ENCODE measurements at regions not wholly inside any gene's neighbourhood (a gene's known extent, or its start where the extent isn't known, plus 50 kb on each side); places are given as distances from the start of the nearest gene placed in this dataset.

DNA sequence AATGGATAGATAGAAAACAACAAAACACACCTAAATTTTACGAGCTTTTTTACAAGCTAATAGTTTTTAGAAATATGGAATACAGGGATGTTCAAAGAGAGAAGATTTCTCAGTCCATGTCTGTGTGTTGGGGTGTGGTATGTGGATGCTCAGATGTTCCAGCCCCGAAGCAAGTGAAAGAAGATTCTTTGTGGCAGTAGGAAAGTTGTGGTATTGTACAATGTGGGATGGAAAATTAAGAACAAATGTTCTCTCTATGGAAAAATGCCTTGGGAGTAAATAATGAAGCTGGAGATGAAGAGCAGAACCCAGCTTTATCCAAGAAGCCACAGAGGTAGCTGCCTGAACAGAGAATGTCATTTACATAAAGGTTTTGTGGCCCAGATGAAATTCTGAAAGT lies 150.3 kb upstream of the PRKD1 start:
- no peak for DNase-seq

DNA sequence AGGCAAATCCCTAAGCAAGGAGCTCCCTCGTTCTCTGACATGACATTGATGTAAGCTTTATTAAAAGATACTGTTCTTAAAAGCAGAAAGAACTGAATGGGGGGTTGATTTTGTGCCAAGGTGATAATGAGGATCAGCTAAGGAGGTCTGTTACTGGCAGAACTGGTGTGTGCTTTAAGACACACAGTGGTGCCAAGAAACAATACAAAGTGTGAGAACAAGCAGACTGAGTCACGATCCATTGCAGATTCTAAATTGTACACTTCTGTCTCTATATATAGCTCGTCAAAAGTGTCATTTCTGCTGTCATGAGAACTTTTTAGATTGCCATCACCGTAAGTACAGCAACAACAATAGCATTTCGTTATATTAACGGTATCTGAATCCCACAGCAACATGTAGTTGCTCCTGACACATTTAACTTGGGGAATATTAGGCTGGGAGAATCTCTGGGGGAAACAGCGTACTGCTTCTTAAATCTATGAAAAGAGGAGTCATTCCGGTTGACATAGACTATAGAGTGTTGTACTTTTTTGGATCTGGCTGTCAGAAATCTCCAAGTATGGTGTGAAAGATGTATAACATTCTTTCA lies 151.3 kb upstream of the PRKD1 start:
- DNase-seq: no peak

DNA sequence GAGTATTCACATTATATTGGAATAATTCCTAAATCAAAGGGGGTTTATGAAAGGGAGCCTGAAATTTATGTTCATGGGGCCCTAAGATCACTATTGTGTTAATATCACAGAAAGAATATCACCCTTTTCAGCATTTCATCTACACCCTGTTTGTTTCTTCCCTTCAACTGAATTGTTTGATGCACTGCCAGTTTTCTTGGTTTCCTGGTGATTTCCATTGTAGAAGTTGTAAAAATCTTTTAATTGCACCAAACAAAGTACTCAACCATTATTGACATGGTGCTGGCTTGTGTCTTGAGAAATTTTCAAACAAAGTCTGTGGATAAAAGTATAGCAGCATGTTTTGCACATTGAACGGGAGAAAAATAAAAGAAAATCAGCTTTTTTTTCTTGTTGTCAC lies 154.8 kb upstream of the PRKD1 start:
- no peak for DNase-seq

DNA sequence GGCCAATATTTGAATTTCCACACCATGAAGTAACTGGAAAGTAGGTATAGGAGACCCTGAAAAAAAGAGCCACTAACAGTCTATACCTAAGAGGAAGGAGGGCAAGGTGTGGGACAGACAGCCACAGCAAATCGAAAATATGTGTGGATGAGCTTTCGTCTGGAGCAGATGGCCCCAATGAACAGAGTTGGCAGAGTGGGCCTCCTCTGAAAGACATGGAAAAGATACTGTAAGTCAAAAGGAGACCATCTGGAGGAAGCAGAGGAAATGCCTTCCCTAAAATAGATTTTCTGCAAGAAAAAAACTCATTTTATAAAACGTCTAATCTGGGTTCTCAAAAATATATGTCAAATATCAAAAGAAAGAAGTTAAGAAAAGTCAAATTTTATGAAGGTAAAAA lies 157.2 kb upstream of the PRKD1 start:
- no peak for DNase-seq

DNA sequence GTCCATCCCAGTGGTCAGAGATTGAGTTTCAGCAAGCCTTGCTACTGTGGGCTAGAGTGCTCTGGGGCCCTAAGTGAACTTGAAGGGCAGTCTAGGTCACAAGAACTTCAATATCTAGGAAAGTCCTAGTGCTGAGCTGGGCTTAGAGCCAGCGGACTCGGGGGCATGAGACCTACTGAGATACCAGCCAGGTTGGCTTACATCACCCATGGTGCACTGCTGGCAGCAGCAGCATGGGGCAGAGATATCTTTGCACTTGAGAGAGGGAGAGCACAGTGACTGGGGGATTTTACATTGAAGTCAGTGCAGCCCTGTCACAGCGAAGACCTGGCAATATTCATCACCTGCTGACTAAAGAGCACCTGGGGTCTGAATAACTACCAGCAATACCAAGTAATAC lies 158.3 kb upstream of the PRKD1 start:
- DNase-seq: no peak

DNA sequence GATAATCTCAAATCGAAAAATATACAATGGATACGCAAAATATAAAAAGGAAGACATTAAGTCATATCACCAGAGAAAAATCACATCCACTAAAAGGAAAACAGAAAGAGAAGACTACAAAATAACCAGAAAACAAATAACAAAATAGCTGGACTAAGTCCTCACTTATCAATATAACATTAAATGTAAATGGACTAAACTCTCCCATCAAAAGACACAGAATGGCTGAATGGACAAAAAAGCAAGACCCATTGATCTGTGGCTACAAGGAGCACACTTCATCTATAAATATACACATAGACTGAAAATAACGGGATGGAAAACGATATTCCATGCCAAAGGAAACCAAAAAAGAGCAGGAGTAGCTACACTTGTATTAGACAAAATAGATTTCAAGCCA lies 161.0 kb upstream of the PRKD1 start:
- no peak for DNase-seq

DNA sequence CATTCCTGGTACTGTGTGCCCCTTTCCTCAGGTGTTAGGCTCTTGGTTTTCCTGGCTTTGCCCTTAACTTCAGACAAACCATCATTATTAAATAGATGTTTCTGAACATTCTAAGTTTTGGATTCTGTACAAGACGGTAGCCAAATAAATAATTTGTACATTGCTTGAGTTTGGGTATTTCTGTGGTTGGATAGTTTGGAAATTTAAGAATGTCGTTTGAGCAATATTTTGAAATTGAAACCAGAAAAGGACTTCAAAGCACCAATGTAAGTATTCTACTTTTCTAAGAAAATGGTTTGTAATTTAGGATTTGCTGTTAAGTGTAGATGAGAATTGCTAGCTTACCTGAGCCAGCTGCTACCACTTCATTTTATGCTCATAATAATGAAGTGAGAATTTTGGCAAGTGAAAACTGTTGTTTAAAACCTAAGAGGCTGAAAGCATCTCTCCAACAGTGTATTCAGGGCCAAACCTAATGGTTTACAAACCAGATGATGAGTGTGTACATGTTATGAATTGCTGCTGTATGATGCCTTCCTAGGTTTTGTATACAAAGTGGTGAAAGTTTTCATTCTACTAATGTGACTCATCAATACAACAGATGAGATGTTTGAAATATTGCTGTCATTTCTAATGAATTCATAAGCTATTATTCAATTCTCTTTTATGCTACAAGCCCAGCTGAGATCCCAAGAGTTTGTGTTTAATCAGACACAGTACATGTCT lies 181.5 kb upstream of the PRKD1 start:
- DNase-seq: no peak

DNA sequence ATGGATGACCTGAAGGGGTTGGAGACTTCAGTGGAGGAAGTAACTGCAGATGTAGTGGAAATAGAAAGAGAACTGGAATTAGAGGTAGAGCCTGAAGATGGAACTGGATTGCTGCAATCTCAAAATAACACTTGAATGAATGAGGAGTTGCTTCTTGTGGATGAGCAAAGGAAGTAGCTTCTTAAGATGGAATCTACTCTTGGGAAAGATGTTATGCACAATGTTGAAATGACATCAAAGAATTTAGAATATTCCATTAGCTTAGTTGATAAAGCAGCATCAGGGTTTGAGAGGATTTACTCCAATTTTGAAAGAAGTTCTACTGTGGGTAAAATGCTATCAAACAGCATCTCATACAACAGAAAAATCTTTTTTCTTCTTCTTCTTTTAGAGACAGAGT lies 186.4 kb upstream of the PRKD1 start:
- no peak for DNase-seq

DNA sequence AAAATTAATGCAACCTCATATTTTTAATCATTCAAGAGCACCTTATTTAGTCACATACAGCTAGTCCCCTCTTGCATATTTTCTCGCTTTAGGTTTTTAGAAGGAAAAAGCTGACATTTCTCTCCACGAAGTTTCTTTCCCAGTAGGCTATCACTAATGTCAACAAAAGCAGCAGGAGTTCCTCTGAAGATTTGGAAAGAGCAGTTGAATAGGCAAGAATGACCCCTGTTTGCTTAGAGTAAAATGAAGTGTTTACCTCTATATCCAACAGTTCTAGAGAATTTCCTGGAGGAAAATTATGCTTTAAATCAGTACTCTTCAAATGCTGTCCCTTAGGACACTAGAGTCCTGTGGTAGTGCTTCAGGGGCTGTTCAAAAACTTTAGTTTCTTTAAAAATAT lies 188.1 kb upstream of the PRKD1 start:
- no peak for DNase-seq

DNA sequence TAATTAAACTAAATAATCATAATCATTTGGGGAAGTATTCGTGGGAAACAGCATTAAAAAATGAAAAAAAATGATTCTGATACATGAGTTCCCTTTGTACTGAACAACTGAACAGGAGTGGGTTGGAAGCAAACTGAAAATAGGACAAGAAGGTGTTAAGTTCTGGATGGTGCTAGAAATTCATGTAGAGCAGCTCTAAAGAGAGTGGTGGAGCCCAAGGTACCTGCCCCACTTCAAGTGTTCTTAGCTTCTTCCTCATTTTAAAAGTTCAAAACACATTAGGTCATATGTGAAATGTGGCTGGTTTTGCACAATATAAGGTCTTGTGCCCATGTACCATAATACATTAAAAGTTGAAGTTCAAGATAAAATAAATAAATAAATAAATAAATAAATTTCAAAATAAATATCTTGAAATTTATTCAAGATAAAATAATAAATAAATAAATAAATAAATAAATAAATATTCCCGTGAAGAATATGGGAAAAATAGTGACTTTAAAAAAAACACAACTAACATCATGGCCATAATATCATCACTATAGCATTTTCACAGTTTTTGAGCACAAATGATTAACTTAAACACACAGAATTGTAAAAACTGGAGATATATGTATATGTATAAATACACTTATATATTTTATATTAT lies 191.5 kb upstream of the PRKD1 start:
- DNase-seq: no peak

DNA sequence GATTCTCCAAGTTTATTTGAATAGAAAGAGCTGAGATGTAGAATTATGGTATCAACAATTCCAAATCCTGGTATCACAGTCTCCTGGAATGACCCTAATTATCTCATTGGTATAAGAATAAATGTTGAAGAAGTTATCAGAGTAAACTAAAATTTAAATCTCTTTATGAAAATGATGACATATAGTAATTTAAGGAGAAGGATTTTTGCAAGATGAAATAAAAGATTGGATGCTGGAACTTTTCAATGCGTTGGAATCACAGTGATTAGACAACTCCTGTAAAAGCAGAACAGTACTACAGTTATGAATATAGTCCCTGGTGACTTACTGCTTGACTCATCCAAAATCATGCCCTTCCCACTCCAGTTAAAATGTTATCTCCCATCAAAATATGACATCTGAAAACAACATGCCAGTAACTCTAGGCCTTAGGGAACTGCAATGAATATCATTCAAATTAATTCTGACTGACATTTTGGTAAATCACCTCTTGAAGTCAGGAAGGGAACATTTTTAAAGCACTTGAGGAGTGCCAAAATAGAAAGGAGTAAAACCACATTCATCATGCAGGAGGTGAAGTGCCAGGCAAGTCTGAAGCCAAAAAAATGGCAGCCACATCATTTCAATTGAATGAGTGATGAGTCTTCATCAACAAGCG lies 197.8 kb upstream of the PRKD1 start:
- DNase-seq: no peak

DNA sequence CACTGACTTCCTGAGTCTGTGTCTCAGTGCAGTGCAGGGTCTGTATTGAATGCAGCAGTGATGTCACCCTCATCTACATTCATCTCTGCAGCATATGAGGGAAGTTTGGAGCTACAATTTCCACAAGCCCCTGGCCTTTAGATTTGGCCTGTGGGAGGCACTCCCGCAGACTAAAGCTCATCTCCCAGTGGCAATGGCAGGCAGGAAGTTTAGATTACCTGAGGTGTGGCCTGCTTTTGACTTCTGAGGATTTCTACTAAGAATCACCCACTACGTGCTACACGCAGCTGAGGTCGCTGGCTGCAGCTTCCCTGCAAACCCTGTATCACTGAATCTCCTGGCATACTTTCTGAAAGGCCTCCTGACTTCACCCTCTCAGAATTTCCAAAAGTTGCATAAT lies 202.2 kb upstream of the PRKD1 start:
- no peak for DNase-seq

DNA sequence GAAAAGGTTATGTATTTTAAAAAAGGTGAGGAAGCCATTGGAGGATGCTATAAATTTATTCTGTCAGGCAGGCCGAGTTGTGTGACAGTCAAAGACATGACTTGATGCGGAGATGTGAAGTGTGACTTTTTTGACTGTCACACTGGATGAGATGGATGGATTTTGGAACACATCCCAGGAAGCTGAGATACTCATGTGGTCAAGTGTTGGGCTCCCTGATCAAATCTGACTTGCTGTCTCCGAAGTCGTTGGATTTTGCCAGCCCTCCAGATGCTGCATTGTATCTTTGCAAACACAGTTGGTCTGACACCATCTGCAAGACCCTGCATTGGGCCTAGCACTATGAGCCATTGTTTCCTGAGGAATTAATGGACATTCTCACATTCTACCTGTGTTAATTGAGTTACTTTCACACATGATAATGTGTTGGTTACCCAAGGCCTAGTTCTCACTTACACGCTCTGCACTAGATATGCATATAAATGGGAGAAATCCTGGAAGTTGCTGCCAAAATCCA lies 204.0 kb upstream of the PRKD1 start:
- no peak for DNase-seq

DNA sequence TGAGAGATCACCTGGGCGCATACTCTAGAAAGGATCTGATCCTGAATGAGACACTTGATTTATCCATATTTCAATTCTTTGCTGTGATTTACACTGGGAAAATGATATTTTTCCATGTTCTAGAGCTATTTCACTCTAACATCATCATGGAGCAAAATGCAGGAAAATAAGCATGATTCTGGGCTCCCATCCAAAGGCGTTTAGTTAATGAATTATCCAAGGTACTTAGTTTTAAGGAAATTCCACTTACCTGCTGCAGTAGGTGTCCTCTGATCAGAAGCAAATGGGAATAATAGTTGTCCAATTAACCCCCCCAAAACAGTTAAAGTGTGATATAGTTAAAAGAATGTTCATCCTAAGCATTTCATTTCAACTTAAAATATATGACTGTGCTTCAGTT lies 204.5 kb upstream of the PRKD1 start:
- DNase-seq: no peak

DNA sequence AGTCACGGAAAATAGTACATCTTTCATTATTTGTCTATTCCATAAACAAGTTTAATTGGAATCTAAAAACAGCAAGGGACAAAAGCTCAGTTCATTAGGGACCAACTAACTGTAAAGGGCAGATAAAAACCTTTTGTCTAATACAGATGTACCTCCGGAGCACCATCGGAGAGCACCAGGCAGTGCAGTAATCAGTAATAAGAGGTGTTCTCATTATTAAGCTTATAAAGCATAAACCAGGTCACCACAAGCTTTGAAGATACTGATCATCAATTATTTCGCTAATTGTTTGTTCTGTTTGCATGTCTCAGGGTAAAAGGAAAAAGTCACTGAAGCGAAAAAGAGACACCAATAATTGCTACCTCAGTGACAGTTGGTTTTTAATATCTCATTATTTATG lies 207.3 kb upstream of the PRKD1 start:
- no peak for DNase-seq

DNA sequence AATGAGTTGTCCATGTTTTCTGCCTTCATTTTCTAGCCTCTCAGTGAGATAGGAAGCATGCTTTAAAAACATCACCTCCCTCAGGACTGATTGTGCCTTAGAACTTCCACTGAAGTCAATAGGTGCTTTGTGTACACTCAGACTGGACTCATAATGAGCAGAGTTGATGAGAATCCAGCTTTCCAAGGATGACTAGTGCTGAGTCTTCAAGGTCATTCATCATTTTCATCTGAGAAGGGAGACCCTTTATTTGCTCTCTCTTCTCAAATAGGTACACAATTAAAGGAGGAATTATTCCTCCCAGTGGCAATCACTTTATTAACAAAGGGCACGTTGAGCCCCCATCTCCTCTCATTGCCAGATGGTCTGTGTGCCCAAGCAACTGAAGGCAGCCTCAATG lies 210.9 kb upstream of the PRKD1 start:
- no peak for DNase-seq

DNA sequence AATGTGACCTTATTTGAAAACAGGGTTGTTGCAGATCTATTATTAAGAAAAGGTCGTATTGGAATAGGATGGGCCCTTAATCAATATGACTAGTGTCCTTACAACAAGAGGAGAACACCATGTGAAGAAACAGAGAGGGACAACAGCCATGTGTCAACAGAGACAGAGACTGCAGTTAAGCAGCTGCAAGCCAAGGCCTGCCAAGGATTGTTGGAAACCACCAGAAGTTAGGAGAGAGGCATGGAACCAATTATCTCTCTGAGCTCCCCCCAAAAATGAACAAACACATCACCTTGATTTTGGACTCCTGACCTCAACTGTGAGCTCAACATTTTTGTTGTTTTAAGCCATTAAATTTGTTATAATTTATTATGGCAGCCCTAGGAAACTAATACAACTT lies 214.6 kb upstream of the PRKD1 start:
- no peak for DNase-seq

DNA sequence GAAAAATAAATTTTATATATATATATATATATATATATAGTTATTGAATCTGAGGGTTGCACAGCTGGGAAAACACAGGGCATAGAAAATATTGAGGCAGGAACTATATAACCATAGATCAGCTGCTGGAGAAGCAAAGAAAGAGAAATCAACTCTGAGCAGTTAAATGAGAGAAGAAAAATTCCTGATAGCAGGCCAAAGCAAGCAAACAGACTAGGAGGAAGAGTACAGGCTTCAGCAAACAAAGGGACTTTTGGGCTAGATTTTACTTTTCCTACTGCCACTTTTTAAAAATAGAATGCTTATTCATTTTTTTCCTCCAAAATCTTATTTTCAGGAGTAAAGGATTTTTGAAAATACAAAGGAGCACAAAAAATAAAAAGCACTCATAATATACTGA lies 216.0 kb upstream of the PRKD1 start:
- DNase-seq: no peak

DNA sequence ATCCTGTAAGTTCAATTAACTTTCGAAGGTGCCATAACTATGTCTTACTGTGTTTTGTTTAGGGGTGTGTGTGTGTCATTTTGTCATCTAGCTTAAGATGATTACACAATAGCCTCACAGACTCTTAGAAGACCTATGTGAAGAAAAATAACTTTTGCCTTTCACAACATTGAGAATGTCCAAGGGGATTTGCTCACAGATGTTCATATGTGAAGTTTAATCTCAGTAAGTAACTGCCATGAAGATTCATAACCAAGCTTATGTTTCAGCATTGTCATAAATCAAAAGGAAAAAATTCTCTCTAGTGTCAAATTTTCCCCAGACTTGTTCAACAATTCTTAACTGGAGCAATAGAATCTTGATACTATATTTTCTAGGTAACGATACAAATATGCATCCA lies 226.1 kb upstream of the PRKD1 start:
- no peak for DNase-seq

DNA sequence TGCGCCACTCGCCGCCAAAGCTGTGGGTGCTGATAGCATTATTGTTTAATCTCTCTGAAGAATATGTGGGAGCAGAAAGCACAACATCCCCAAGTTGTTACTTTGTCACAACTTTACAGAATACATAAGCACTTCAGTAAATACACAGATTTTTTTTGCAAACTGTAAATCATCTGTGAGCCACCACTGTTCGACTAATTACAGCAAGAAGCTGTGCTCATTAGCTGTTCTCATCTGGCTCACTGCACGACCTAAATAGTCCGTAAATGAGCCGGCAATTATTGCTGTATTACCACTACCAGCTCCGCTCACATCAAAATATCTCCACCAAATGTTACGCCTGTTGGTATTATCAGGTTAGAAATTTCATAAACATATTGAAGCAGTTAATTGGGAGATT lies 228.9 kb upstream of the PRKD1 start:
- no peak for DNase-seq

DNA sequence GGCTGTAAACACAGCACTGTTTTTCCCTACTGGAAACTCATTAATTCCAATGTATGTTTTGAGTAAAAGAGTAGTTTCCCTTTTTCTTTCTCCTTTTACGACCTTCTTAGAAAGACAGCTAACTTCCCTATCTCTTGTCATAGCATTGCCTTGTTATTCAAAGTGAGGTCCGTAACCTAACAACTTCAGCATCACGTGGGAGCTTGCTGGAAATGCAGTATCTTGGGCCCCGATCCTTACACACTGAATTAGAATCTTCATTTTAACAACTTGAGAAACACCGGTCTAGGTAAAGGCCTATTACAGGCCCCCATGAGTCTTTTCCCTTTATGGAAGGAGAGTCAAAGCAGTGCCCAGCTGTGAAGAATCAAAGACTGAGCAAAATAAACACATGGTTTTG lies 230.7 kb upstream of the PRKD1 start:
- no peak for DNase-seq

DNA sequence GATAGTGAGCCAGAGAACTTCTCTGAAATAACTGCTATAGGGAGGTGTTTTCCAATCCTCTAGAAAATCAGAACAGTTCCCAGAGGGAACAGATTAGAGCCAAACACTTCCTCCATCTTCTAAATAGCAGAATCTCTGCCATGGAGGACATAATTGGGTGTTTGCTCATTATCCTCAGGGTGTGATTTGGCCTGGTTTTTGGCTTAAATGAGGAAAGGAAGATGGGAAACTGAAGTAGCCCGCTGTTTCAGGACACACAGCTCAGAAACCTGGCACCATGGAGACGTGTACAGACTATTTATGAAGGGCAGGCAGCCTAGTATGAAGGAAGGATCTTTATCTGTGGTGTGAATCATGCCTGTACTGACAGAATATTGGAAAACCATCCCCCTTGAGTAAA lies 231.7 kb upstream of the PRKD1 start:
- DNase-seq: no peak

DNA sequence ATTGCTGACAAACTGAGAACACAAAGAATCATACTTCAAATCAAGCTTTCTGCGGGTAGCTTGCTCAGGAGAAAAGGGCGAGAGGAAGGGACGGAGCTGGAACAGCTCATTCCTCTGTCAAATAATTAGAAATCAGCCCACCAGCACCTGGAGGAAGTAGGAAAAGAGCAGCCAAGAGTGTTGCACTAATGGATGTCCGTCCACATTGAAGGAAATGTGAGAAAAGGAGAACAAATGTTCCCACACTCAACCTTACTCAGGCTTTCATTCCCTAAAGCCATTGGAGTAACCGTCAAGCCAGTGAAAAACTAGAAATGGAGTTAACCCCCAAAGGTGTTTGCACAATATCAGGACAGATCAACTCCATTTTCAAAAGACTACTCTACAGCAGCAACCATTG lies 233.0 kb upstream of the PRKD1 start:
- no peak for DNase-seq

DNA sequence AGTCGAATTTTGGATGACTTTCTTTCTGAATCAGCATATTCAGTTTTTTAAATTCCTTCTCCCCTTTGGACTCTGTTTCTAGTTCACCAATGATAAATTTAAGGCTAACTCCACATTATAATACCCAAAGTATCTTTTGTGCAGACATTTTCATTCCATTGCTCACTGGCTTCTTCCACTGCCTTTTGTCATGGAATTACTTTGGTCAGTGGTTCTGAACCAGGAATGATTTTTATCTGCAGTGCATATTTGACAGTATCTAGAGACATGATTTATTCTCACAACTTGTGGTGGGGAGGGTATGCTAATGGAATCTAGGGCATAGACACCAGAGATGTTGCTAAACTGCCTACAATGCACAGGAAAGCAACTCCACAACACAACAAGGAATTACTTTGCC lies 234.4 kb upstream of the PRKD1 start:
- DNase-seq: no peak

Data from midbrain (tissue), 1 donor.